ENCODE measurements at regions not wholly inside any gene's neighbourhood (a gene's known extent, or its start where the extent isn't known, plus 50 kb on each side); places are given as distances from the start of the nearest gene placed in this dataset.

GRCh38 chr9:107684224-107684623 lies 194.7 kb upstream of the KLF4 start:
- Histone ChIP-seq H3K36me3 (ENCODE audit: control insufficient read depth in 2 of 2, insufficient read depth in 1 of 2, low read length in 2 of 2) (no peaks in the 10 kb centered on the region), H3K9me3 (ENCODE audit: control insufficient read depth, insufficient read depth, low read depth, low read length) (no peaks in the 10 kb centered on the region), H3K4me3 (ENCODE audit: low read depth, low read length) (no peak overlapping the region), H3K27ac (ENCODE audit: extremely low read depth, low read depth, low read length) (no peak overlapping the region), H3K4me1 (ENCODE audit: control insufficient read depth, insufficient read depth, low read length) (no peaks in the 10 kb centered on the region)
- ChIA-PET POLR2A (no interaction called here), CTCF (no interaction called here)
- no peak for TF ChIP-seq RBAK (tag by site-specific recombination; IDR thresholded peaks at IDR 0.05)
- no peak for TF ChIP-seq ZNF792 (tag by site-specific recombination; IDR thresholded peaks at IDR 0.05)
- TF ChIP-seq CTCF (tag by site-specific recombination; IDR thresholded peaks at IDR 0.05): no peak
- TF ChIP-seq ZNF248 (tag by site-specific recombination; IDR thresholded peaks at IDR 0.05): no peak
- TF ChIP-seq GLI2 (tag by site-specific recombination; IDR thresholded peaks at IDR 0.05; ENCODE audit: borderline replicate concordance, low read depth): no peak
- no peak for TF ChIP-seq ZNF146 (tag by site-specific recombination; IDR thresholded peaks at IDR 0.05)
- no peak for TF ChIP-seq ZNF76 (tag by site-specific recombination; IDR thresholded peaks at IDR 0.05; ENCODE audit: borderline replicate concordance, low read depth)
- no peak for TF ChIP-seq ZBTB44 (tag by site-specific recombination; IDR thresholded peaks at IDR 0.05)
- TF ChIP-seq WT1 (tag by site-specific recombination; IDR thresholded peaks at IDR 0.05): no peak
- no peak for TF ChIP-seq PATZ1 (tag by site-specific recombination; IDR thresholded peaks at IDR 0.05)
- TF ChIP-seq ZNF513 (tag by site-specific recombination; IDR thresholded peaks at IDR 0.05): no peak
- TF ChIP-seq ZNF670 (tag by site-specific recombination; IDR thresholded peaks at IDR 0.05; ENCODE audit: low read depth): no peak
- no peak for TF ChIP-seq ZNF26 (tag by site-specific recombination; IDR thresholded peaks at IDR 0.05)
- no peak for TF ChIP-seq ZNF223 (tag by site-specific recombination; IDR thresholded peaks at IDR 0.05)
- TF ChIP-seq ZNF514 (tag by site-specific recombination; IDR thresholded peaks at IDR 0.05): no peak
- no peak for TF ChIP-seq ZNF530 (tag by site-specific recombination; IDR thresholded peaks at IDR 0.05; ENCODE audit: low read depth)
- no peak for TF ChIP-seq ZNF426 (tag by site-specific recombination; IDR thresholded peaks at IDR 0.05)
- TF ChIP-seq ZBTB26 (tag by site-specific recombination; optimal IDR thresholded peaks at IDR 0.05): no peak
